GOT3 (cell line): ENCODE measurements at regions not wholly inside any gene's neighbourhood (a gene's known extent, or its start where the extent isn't known, plus 50 kb on each side); places are given as distances from the start of the nearest gene placed in this dataset.

ENCODE experiments used
- DNase-seq: peaks from one replicate; lab custom pipeline; 2025; ENCODE audit warnings: mixed read lengths; lab: John Stamatoyannopoulos, UW

DNA sequence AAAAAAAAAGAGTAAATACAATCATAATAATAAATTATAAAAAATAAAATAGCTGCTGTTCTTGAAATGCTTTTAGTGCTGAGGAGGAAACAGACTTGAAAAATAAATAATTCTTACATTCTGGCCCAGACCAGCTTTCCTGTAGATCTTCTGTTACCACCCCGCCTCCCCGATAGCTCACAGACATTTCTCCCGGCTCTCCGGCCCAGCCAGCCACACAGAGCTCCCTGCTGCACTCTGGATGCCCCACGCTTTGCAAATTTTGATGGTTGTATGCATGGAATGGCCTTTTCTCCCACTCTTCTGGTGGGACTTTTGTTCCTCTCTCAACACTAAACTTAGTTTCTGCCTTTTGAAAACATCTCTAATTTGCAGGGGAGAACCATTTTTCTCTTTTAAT is 249.3 kb downstream of the ATP23 start:
- DNase-seq = no peak

DNA sequence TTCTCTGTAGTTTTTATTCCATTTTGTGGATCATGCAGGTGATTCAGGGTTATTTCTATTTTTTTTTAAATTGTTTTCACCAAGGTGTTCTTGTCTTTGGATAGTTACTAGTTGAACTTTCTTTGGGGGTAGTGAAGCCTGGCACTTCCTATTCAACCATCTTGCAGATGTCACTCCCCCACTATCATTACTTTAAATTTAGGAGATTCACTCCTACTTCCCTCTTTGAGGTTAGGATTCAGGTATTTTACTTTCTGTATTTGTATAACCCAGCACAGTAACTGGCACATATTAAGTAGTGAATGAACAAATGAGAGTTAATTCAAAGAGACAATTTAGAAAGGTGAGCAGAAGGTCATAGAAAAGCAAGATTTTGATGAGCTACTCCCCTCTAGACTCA is 255.6 kb downstream of the ATP23 start:
- no peak for DNase-seq

DNA sequence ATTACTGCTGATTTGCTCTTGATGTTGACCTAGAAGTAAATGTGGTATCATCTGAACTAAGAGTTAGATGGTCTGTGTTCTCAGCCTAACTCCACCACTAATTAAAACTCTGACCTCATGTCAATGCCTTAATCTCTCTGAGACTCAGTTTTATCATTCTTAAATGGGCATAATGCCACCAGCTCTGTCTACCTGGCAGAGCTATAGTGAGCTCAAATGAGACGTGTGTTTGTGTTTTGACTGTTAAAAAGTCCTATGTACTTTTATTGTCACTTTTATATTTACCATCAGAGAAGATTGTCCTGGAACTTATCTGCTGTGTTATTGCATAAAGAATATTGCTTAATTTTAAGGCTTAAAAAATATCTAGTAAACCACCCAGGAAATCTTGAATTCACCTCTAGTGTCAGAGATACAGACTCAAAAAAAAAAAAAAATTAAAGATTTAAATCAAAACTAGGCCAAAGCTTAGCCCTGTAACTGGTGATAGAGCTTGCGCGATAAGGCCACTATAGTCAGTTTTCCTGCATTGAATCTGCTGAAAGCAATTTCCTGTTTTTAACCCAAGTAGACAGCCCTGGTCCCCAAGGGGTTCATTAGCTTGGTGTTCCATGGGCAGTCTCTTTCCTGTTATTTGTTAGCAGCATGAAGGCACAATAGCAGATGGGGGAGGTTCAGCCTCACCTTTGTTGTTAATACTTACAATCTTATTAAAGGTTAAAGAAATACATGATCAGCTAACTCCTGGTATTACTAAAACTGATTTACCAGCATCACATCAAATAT is 261.8 kb downstream of the ATP23 start:
- DNase-seq = no peak

DNA sequence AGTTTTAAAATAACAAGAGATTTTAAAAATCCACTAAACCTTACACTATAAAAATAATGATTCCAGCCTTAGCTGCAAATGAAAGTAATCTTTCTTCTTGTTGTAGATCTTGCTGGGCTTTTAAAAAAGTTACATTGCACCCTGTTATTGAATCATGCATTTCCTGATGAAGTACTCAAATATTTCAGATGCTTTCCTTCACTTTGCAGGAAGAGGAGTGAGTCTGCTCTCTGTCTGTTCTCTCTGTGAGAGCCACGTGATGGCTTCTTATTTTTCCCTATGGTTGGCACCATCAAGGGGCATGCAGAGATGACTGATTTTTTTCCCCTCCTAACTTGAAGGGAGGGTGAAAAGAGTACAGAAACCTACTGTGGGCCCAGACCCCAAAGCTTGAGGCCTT is 262.7 kb downstream of the ATP23 start:
- no peak for DNase-seq

DNA sequence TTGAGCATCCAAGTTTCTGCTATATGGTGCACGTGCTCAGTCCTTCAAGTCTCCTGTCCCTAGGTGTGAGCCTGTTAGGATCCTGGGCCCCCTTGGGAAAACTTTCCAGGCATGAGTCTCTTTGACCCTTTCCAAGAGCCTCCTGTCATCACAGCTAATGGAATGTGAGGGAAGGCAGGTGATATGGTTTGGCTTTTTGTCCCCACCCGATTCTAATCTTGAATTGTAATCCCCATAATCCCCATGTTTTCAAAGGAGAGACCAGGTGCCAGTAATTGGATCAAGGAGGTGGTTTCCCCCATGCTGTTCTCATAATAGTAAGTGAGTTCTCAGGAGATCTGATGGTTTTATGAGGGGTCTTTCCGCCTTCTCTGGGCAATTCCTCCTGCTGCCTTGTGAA is 265.5 kb downstream of the ATP23 start:
- DNase-seq = no peak

DNA sequence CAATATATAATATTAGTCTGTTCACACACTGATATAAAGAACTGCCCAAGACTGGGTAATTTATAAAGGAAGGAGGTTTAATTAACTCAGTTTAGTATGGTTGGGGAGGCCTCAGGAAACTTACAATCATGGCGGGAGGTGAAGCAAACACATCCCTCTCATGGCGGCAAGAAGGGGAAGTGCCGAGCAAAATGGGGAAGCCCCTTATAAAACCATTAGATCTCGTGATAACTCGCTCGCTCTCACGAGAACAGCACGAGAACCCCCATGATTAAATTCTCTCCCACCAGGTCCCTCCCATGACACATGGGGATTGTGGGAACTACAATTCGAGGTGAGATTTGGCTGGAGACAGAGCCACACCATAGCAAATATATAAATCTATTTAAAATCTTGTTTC is 269.8 kb downstream of the ATP23 start:
- DNase-seq = no peak

DNA sequence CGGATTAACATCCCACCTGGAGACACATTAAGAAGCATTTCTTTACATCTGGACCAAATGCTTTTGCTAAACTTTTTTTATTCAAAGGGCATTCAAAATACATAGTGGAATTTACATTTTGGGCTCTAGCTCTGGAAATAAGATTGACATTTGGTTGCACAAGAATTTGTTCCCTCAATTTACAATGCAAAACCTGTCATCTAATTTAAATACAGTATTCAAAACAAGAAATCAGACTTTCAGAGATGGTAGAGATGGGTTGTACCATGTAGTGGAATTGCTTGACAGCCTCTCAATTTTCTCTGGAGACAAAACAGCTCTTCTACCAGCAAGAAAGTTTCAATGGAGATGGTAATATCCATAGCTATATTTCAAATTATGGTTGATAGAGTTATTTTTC is 275.8 kb downstream of the ATP23 start:
- no peak for DNase-seq

DNA sequence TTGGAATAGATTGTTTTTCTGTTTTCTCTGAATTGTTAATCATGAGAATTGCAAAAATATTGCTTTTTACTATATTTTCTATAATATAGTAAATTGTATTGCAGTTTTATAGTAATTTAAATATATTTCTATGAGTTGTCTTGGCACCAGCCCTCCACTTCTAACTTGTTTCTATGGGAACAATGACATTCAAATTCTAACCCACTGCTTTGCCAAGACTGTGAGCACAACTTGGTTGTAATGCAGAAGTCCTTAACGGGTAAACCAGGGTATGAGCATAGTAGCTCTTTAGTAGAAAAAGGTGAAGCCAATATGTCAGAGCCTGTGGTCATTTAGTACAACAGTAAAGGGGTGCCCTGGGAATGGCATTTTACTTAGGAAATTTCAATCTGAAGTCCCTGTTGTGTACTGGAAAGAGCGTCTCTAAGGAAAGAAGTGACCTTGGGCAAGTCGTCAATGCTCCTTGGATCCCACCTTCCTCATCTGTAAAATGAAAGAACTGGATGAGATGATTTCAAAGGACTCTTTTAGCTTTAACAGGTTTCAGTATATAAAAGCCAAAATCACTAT is 283.3 kb downstream of the ATP23 start:
- no peak for DNase-seq

DNA sequence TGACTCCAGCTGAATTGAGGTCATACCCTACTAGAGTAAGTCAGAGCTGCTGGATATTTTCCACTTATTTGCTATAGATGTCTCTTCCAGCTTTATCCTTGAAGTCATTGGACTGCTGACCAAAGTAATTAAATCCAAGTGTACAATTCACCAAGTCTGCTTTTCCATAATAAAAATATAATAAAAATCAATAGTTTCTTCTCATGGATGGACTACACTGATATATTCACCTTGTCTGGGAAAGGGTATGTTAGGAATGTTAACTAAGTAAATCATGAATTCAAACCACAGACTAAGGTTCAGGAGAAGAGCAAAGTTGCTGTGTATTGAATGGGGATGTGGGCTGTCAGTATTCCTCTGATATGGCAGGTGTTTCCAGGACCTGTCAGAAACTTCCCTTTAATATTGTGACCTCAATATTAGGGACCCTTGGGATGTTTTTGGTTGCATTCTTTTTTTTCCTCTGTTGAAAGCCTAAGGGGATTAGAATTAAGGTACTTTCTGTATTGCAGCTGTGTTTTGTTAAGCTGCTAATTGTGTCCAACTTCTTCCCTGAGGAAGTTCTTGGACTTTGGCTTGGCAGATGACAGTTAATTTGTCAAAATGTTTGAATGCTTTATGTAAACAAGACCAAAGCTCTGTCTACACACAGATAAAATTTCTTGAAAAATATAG is 284.0 kb downstream of the ATP23 start:
- no peak for DNase-seq

DNA sequence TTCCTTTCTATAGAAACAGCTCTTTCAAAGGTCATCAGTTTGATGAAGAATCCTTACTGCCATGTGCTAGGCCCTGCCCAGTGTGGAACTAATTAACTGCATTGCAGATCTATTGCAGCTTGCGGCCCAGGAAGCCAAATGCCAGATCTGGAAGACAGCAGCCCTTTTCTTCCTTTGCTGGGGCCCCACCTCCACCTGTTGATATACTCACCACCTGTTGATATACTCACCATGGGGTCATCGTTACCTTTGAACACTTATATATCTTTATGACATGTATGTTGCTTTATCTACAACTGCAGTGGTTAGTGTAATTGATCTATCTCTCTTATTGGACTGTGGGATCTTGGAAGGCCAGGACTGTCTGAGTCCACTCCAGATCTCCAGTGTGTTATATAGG is 292.5 kb downstream of the ATP23 start:
- DNase-seq = no peak

DNA sequence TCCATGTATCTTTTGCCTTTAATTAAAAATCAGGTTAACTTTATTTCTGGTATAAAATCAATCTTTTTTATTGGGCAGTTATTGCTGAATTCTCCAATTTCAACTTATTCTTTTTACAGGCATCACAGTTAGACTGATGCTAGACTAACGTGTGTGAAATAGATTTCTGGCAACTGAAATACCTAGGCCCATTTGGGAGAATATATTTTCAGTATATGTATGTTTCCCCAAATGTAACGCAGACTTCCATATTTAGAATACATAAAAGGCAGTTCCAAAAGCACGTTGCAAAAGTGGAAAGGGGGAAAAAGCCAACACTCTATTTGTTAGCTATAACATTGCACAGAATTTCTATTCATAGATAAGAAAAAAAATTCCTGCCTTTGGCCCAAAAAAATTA is 297.0 kb downstream of the ATP23 start:
- DNase-seq = no peak

DNA sequence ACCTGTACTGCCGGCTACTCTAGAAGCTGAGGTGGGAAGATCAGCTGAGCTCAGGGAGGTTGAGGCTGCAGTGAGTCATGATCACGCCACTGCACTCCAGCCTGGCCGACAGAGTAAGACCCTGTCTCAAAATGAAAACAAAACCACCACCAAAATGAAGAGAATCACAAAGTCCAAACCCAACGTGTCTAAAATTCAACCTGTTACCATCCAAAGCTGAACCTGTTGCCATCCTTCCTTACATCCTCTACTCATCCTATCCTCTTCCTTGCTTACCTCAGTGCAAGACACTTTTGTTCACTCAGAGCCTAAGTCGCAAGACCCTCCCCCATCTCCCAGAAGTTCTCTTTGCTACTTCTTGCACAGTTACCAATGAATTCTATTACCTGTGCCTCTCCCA is 299.7 kb downstream of the ATP23 start:
- no peak for DNase-seq

DNA sequence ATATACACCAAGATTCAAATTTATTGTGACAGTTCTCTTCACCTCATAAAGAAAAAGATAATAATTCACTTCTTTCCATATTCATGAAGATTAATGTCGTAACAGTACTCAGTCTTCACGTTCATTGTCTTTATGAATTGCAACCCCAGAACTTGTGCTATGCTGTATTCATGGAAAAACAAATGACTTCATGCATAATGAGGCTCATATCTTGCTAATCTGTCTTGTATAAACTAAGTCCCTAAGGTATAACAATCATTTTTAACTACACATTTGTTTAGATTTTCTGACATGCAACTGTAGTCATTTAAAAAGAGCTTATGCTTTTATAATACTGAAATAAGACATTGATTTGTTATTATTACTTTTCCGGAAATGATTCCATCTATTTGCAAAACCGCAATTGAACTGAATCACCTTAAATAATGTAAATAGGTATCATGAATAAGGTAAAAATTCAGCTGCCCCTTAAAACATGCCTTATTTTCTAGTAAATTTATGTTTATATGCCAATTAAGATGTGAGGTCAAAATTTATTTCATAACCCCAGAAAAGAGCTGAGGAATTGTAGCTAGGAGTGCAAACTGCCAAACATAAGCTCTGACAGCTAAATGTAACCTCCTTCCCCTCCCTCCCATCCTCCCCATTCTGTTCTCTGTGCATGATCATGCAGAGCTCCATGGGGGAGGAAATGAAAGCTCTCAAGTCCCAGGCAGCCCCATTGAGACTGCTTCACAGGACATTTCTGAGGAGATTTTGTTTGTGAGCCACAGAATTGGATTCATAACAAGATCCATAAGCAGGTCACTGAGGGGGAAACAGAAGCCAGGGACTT is 301.6 kb downstream of the ATP23 start:
- no peak for DNase-seq

DNA sequence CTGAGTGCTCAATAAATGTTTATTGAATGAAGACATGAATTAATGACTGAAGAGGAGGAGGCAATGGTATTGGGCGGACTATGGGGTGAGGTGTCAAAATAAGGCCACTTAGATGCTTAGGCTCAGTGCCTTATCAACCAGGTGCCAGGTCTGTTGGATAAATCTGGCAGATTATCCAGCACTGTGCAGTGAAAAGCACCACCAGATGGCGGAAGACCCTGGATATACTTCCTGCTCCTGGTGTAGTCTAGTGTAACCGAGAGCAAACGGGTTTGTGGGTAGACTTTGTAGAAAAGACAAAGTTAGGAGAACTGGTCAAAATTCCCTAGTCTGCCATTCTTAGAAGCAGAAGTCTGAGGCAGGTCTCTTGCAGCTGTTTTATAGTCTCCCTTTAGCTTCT is 306.3 kb downstream of the ATP23 start:
- no peak for DNase-seq

DNA sequence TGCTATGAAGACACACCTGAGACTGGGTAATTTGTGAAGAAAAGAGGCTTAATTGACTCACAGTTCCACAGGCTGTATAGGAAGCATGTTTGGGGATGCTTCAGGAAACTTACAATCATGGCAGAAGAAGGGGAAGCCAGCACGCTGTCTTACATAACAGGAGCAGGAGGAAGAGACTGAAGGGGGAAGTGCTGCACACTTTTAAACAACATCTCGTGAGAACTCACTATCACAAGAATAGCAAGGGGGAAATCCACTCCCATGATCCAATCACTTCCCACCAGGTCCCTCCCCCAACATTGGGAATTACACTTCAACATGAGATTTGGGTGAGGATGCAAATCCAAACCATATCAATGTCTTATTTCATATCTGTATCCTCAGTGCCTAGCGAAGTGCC is 307.2 kb downstream of the ATP23 start:
- DNase-seq = no peak

DNA sequence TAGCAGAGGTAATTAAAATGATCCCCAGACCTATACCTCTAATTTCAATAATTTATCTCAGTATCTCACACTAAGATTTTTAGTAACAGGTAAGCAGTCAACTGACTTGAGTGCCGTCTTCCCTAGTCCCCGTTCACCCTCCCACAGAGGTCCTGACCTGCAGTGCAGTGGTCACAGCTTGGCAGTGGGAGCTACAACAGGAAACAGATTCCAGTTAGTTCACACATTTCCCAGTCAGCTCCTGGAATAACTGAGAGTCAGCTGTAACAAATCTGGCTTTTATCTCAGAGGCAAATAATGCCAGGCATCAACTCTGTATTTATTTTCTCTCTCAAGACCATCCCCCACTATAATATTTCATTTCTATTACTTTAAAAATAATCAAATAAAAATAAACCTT is 308.2 kb downstream of the ATP23 start:
- DNase-seq = no peak

DNA sequence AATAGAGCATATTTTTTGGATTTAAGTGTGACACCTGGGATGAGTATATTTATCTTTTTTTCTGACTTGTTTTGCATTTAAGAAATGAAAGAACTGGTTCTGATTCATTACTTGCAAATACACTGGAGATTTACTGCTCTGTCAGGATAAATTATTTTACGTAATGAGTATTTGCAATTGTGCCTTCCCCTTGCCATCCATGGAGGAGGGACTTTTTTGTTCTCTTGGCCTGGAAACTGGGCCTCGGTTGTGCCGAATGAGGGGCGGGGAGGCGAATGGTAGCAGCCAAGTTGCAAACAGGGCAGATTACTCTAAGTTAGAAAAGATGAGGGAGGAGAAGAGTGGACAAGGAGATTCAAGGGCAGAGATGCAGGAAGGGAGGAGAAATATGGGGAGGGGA is 308.7 kb downstream of the ATP23 start:
- DNase-seq = no peak

DNA sequence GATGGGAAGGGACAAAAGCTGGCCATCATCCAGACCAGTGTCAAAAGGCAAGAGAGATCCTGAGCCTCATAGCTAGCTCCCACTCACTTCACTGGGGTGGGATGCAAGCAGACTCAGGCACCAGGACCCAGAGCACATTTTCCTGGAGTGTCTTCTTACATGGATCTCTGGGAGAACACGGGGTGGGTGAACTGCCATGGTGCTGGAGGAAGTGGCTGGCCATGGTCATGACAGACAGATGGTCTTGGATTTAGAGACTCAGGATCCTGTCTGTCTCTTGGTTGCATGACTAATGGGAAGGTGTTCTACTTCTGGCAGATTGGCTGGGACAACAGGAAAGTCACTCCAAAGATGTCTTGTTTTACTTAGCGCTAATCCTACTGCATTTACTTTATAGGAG is 311.5 kb downstream of the ATP23 start:
- no peak for DNase-seq

DNA sequence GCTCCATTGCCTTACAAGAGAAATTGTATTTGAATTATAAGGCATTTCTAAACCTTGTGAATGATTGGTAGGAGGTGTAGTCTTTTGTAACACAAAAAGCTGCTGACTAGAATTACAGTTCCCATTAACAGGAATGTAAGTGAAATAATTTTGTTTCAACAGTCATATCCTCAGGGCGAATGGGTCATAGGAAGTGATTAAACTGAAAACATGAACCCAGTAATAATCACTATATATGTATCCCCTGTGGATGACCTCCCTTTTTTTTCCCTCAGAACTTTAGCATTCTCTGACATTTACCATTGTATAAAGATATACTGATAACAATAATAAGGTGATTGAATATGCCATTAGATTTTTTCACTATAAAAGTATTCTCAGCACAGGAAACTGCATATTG is 312.3 kb downstream of the ATP23 start:
- no peak for DNase-seq

DNA sequence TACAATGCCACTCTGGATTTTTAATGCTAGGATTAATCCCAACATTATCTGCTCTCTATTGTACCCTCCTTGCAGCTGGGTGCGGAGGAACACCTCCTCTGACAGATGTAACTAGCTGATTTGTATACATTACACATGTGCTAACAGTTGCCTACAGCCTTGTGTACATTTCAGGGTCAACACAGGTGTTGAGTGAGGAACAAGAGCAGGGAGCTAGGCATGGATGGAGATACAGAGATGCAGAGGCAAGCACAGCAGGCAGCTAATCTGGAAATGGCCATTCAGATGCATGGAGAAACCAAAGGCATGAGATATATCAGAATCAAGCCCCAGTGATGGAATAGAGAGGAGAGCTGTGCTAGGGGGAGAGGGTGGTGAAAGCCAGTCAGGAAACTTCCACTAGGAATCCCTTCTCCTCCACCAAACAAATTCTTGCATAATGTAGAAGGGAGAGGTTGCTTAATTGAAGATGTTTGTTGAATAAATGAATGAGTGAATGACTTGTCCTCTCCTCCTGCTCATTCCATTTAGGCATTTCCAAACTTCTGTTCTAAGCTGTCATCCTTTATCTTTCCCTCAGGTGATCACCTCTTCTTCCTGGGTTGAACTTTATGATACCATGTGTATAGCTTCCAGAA is 313.2 kb downstream of the ATP23 start:
- no peak for DNase-seq

DNA sequence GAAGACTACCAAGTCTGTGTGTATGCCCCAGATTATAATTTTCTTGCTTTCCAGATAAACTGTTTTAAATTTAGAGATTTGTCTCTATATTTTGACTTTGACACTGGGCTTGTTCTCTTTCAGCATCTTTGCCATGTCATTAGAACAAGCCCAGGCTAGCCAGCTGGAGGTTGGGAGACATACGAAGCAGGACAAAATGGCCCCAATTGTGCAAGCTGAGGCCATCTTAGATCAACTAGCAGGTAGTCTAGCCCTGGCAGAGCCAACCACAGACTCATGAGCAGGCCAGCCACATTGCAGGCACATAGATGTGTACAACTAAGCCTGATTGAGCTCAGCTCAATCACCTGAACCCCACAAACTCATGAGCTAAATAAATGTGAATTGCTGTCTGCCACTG is 321.4 kb downstream of the ATP23 start:
- no peak for DNase-seq

DNA sequence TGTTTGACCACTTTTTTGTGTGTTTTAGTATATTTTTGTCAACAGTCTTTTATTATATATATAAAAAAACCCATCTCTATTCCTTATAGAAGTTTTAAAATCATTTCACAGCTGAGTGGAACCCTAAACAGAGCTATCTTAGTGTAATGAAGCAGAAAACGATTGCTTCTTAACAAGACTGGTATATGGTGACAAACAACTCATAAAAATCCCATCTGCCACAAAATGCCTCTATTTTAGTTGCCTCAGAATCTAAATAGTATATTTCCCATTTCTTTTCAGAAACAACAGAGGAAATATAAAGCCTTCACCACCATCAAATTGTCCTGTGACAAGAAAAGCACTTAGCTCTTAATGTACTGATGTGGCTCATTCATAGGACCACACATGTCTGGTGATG is 322.4 kb downstream of the ATP23 start:
- no peak for DNase-seq
